Dedifferentiated amniotic fluid mesenchymal stem cell (primary cell): ENCODE measurements at regions not wholly inside any gene's neighbourhood (a gene's known extent, or its start where the extent isn't known, plus 50 kb on each side); places are given as distances from the start of the nearest gene placed in this dataset.
"Not testable (repeated sequence)": the region's sequence is repeated elsewhere in the genome, so short reads cannot be mapped to it uniquely, and the experiment has no call there.

Experiments used
- DNase-seq: peaks from one replicate; pipeline ENCODE4 v3.0.0-alpha.2; 2016; ENCODE audit errors: extremely low spot score

- no peak for DNase-seq
These were observed 489.0 kb downstream of the USP25 start for GRCh38 chr21:16218682-16219343.

- not testable (repeated sequence) for DNase-seq
These were observed 495.0 kb downstream of the USP25 start for GRCh38 chr21:16224756-16225155.

- no peak for DNase-seq
These were observed 510.0 kb downstream of the USP25 start for GRCh38 chr21:16239659-16240265.

- DNase-seq: no peak
These were observed 511.2 kb downstream of the USP25 start for GRCh38 chr21:16241016-16241415.

GRCh38 chr21:16241479-16241963, 511.7 kb downstream of the USP25 start:
- DNase-seq: no peak

- no peak for DNase-seq
These were observed 513.6 kb downstream of the USP25 start for GRCh38 chr21:16243396-16243795.

GRCh38 chr21:16248705-16249104, 518.9 kb downstream of the USP25 start:
- no peak for DNase-seq

GRCh38 chr21:16250273-16250672, 520.5 kb downstream of the USP25 start:
- no peak for DNase-seq

- DNase-seq: no peak
These were observed 529.2 kb downstream of the USP25 start for GRCh38 chr21:16258844-16259611.

GRCh38 chr21:16262091-16262490, 532.3 kb downstream of the USP25 start:
- no peak for DNase-seq

- DNase-seq: no peak
These were observed 534.5 kb downstream of the USP25 start for GRCh38 chr21:16264319-16264718.

GRCh38 chr21:16269476-16269875, 539.7 kb downstream of the USP25 start:
- DNase-seq: no peak

GRCh38 chr21:16279731-16280581, 550.2 kb downstream of the USP25 start:
- DNase-seq: no peak

GRCh38 chr21:16280686-16281091, 550.9 kb downstream of the USP25 start:
- no peak for DNase-seq

- DNase-seq: no peak
These were observed 553.7 kb downstream of the USP25 start for GRCh38 chr21:16283516-16283915.

- no peak for DNase-seq
These were observed 555.9 kb downstream of the USP25 start for GRCh38 chr21:16285605-16286126.

GRCh38 chr21:16287046-16287445, 557.3 kb downstream of the USP25 start:
- DNase-seq: no peak

- DNase-seq: no peak
These were observed 561.5 kb downstream of the USP25 start for GRCh38 chr21:16291296-16291695.

- DNase-seq: no peak
These were observed 564.3 kb downstream of the USP25 start for GRCh38 chr21:16294128-16294527.

- no peak for DNase-seq
These were observed 573.1 kb downstream of the USP25 start for GRCh38 chr21:16302851-16303282.
